ENCODE measurements at regions not wholly inside any gene's neighbourhood (a gene's known extent, or its start where the extent isn't known, plus 50 kb on each side); places are given as distances from the start of the nearest gene placed in this dataset.

DNA sequence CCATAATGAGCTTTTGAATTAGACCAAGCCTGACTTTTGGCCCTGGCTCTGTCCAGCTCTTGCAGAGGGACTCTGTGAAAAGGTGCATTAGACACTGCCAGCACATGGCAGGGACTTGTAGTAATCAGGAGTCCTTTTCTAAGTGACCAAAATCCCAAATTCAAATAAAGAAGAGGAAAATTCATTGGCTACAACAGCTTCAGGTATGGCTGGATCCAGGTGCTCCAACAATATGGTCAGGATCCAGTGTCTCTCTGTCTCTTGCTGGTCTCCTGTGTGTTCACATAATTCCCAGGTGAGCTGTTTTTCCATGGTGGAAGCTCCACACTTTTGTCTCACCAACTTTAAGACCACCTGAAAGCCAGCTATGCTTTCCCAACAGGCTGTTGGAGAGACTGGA is 358.8 kb upstream of the TNRC6C start:
- TF ChIP-seq, protein P1, sequence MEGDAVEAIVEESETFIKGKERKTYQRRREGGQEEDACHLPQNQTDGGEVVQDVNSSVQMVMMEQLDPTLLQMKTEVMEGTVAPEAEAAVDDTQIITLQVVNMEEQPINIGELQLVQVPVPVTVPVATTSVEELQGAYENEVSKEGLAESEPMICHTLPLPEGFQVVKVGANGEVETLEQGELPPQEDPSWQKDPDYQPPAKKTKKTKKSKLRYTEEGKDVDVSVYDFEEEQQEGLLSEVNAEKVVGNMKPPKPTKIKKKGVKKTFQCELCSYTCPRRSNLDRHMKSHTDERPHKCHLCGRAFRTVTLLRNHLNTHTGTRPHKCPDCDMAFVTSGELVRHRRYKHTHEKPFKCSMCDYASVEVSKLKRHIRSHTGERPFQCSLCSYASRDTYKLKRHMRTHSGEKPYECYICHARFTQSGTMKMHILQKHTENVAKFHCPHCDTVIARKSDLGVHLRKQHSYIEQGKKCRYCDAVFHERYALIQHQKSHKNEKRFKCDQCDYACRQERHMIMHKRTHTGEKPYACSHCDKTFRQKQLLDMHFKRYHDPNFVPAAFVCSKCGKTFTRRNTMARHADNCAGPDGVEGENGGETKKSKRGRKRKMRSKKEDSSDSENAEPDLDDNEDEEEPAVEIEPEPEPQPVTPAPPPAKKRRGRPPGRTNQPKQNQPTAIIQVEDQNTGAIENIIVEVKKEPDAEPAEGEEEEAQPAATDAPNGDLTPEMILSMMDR (conservative IDR thresholded peaks at IDR 0.05 in 1 of 2, IDR thresholded peaks at IDR 0.05 in 1 of 2; ENCODE audit: low read depth in 1 of 2, low read length in 2 of 2): no peak
- no peak for TF ChIP-seq EZH2 (IDR thresholded peaks at IDR 0.05; ENCODE audit: low read length, missing control alignments)
